ENCODE measurements at regions not wholly inside any gene's neighbourhood (a gene's known extent, or its start where the extent isn't known, plus 50 kb on each side); places are given as distances from the start of the nearest gene placed in this dataset.

DNA sequence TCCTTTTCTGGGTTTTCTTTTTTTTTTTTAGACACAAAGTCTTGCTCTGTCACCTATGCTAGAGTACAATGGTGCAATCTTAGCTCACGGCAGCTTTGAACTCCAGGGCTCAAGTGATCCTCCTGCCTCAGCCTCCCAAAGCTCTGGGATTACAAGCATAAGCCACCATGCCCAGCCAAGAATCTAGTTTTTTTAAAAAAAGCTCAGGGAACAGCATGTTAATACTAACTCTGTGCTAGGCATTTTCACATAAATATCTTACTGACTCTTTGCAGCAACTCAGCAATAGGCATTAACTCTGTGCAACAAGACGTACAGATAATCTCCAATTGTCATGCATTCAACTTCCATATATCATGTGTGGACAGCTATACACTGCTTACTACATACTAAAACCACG lies 97.4 kb downstream of the LLPH start:
- H3K36me3 ChIP-seq = no peaks in the 10 kb centered on the region
- H3K4me3 ChIP-seq = no peak overlapping the region
- no peak for DNase-seq
- H3K27me3 ChIP-seq = no peaks in the 10 kb centered on the region
- no peaks in the 10 kb centered on the region for H3K9me3 ChIP-seq
- WGBS (ENCODE audit: insufficient coverage, low coverage, low lambda C conversion rate, missing lambda C conversion rate) = 73% methylated on average over 3 of the region's 3 CpGs
- no peak overlapping the region for H3K27ac ChIP-seq
- ATAC-seq = no peak
- H3K4me1 ChIP-seq = no peaks in the 10 kb centered on the region
- intact Hi-C loops (cut with DNase I) = no loop called here
- TF ChIP-seq CTCF (IDR thresholded peaks at IDR 0.05) = no peak
- no peak for TF ChIP-seq POLR2A (IDR thresholded peaks at IDR 0.05)

DNA sequence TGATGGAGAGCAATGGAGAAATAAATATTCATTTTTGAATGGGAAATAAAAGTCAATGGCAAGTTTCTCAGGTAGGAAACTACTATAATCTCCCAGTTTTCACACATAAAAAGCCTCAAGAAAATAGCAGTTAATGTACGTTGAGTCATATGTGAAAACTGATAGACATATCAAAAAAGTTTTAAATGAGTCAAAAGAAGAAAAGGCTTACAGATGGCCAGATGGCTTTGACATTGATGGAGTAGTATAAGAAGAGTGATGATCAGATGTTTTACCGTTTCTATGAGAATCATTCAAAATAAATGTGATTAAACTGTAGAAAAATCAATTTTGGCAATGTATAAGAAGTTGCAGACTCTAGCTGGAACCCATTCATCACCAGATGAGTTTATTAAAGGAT lies 97.8 kb downstream of the LLPH start:
- Histone ChIP-seq H3K27me3 (no peaks in the 10 kb centered on the region), H3K9me3 (no peaks in the 10 kb centered on the region), H3K4me1 (no peaks in the 10 kb centered on the region), H3K27ac (no peak overlapping the region), H3K4me3 (no peak overlapping the region), H3K36me3 (no peaks in the 10 kb centered on the region)
- DNase-seq = no peak
- WGBS (ENCODE audit: insufficient coverage, low coverage, low lambda C conversion rate, missing lambda C conversion rate) = 47% methylated on average over 2 of the region's 2 CpGs
- TF ChIP-seq POLR2A (IDR thresholded peaks at IDR 0.05) (no peak), CTCF (IDR thresholded peaks at IDR 0.05) (no peak)
- ATAC-seq = no peak
- intact Hi-C loops (cut with DNase I) = no loop called here

- Histone ChIP-seq H3K27me3 (no peaks in the 10 kb centered on the region), H3K4me3 (no peak overlapping the region), H3K27ac (no peak overlapping the region), H3K4me1 (no peaks in the 10 kb centered on the region), H3K36me3 (no peaks in the 10 kb centered on the region), H3K9me3 (no peaks in the 10 kb centered on the region)
- 46% methylated on average over 2 of the region's 2 CpGs for WGBS (ENCODE audit: insufficient coverage, low coverage, low lambda C conversion rate, missing lambda C conversion rate)
- no peak for ATAC-seq
- TF ChIP-seq CTCF (IDR thresholded peaks at IDR 0.05) (no peak), POLR2A (IDR thresholded peaks at IDR 0.05) (no peak)
- DNase-seq = no peak
- intact Hi-C loops (cut with DNase I) = no loop called here
These were observed 100.3 kb downstream of the LLPH start for GRCh38 chr12:66030217-66030781.

DNA sequence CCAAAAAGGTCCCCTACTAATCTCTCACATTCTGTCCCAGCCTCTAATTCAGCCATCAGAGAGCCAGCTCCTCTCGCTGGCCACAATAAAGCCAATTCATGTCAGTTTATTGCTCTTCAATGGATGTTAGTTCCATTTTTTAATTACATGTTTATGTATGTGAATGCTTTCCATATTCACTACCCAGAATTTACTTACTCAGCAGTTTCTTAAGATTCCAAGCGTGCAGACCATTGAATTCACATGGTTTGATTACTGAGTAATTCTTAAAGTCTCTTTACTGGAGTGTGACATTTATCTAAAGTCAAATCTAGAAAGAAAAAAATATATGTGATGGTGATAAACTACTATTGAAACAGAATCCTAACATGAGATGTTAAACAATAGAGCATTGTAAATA lies 102.2 kb downstream of the LLPH start:
- no peaks in the 10 kb centered on the region for H3K9me3 ChIP-seq
- no peaks in the 10 kb centered on the region for H3K4me1 ChIP-seq
- no peaks in the 10 kb centered on the region for H3K27me3 ChIP-seq
- no peak for ATAC-seq
- TF ChIP-seq CTCF (IDR thresholded peaks at IDR 0.05) = no peak
- TF ChIP-seq POLR2A (IDR thresholded peaks at IDR 0.05) = no peak
- H3K27ac ChIP-seq = no peak overlapping the region
- intact Hi-C loops (cut with DNase I) = no loop called here
- WGBS (ENCODE audit: insufficient coverage, low coverage, low lambda C conversion rate, missing lambda C conversion rate) = 77% methylated on average over 2 of the region's 2 CpGs
- no peaks in the 10 kb centered on the region for H3K36me3 ChIP-seq
- DNase-seq = no peak
- no peak overlapping the region for H3K4me3 ChIP-seq

GRCh38 chr12:66025477-66025876 lies 105.1 kb downstream of the LLPH start:
- no peaks in the 10 kb centered on the region for H3K27me3 ChIP-seq
- no peaks in the 10 kb centered on the region for H3K36me3 ChIP-seq
- no peak for TF ChIP-seq POLR2A (IDR thresholded peaks at IDR 0.05)
- no peak overlapping the region for H3K4me3 ChIP-seq
- H3K9me3 ChIP-seq = no peaks in the 10 kb centered on the region
- WGBS (ENCODE audit: insufficient coverage, low coverage, low lambda C conversion rate, missing lambda C conversion rate) = 72% methylated on average over 2 of the region's 2 CpGs
- DNase-seq = no peak
- intact Hi-C loops (cut with DNase I) = no loop called here
- H3K4me1 ChIP-seq = no peaks in the 10 kb centered on the region
- no peak overlapping the region for H3K27ac ChIP-seq
- ATAC-seq = no peak
